Upper lobe of right lung (tissue), 1 donor: ENCODE measurements at regions not wholly inside any gene's neighbourhood (a gene's known extent, or its start where the extent isn't known, plus 50 kb on each side); places are given as distances from the start of the nearest gene placed in this dataset.
"Not testable (repeated sequence)": the region's sequence is repeated elsewhere in the genome, so short reads cannot be mapped to it uniquely, and the experiment has no call there.

ENCODE experiments used
- ATAC-seq: fragments of 200-7000 bp; cut with Tn5 transposase; one replicate; pipeline ENCODE4 v1.9.1; 2020; ENCODE audit warnings: mild to moderate bottlenecking, moderate library complexity
- DNase-seq: peaks from one replicate; pipeline ENCODE4 v3.0.0-alpha.2; 2020
- H3K27ac ChIP-seq: fragments of 200-600 bp; one replicate; pipeline ENCODE4 v1.8.0; 2022
- H3K27me3 ChIP-seq: fragments of 200-600 bp; one replicate; pipeline ENCODE4 v1.8.0; 2022; ENCODE audit warnings: mild to moderate bottlenecking
- H3K36me3 ChIP-seq: fragments of 200-600 bp; one replicate; pipeline ENCODE4 v1.8.0; 2022
- H3K4me1 ChIP-seq: fragments of 200-600 bp; one replicate; pipeline ENCODE4 v1.8.0; 2022
- H3K4me3 ChIP-seq: fragments of 200-600 bp; one replicate; pipeline ENCODE4 v1.8.0; 2022; ENCODE audit warnings: mild to moderate bottlenecking
- H3K9me3 ChIP-seq: fragments of 200-600 bp; one replicate; pipeline ENCODE4 v1.8.0; 2022
- intact Hi-C: fragments of 100-400 bp; cut with DNase I; formaldehyde crosslinking; loops from one replicate; pipeline ENCODE4 v1.11.0; 2022
- TF ChIP-seq, protein P1 (sequence below): fragments of 200-600 bp; IDR thresholded peaks from one replicate; pipeline ENCODE4 v1.8.0; 2022; ENCODE audit warnings: antibody characterized with exemption
- donor health status: DM: no; HTN: yes; CAD: no; lungs with severe emphysema.

DNA sequence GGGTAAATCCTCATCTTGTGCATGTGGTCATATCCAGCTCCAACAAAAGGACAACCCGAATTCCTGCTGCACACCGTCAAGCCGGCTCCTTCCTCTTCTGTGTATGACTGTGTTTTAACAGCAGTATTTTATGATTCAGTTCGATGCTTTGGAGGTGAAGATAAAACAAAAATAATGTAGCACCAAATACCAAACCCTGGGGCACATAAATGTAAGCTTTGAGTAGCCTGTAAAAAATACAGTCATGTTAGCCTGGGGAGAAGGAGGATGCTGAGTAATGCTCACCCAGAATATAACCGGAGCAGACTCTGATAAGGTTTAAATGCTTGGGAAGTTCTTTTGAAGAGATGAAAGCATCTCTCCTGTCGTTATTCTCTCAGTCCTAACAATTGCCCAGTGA is 225.0 kb downstream of the SUCLG1 start:
- intact Hi-C loops: no loop called here
- no peak overlapping the region for H3K4me3 ChIP-seq
- DNase-seq (no peak), ATAC-seq (no peak)
- no peaks in the 10 kb centered on the region for H3K9me3 ChIP-seq
- no peaks in the 10 kb centered on the region for H3K27me3 ChIP-seq
- H3K36me3 ChIP-seq: no peaks in the 10 kb centered on the region
- TF ChIP-seq, protein P1, sequence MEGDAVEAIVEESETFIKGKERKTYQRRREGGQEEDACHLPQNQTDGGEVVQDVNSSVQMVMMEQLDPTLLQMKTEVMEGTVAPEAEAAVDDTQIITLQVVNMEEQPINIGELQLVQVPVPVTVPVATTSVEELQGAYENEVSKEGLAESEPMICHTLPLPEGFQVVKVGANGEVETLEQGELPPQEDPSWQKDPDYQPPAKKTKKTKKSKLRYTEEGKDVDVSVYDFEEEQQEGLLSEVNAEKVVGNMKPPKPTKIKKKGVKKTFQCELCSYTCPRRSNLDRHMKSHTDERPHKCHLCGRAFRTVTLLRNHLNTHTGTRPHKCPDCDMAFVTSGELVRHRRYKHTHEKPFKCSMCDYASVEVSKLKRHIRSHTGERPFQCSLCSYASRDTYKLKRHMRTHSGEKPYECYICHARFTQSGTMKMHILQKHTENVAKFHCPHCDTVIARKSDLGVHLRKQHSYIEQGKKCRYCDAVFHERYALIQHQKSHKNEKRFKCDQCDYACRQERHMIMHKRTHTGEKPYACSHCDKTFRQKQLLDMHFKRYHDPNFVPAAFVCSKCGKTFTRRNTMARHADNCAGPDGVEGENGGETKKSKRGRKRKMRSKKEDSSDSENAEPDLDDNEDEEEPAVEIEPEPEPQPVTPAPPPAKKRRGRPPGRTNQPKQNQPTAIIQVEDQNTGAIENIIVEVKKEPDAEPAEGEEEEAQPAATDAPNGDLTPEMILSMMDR: no peak
- no peak overlapping the region for H3K27ac ChIP-seq
- no peaks in the 10 kb centered on the region for H3K4me1 ChIP-seq

DNA sequence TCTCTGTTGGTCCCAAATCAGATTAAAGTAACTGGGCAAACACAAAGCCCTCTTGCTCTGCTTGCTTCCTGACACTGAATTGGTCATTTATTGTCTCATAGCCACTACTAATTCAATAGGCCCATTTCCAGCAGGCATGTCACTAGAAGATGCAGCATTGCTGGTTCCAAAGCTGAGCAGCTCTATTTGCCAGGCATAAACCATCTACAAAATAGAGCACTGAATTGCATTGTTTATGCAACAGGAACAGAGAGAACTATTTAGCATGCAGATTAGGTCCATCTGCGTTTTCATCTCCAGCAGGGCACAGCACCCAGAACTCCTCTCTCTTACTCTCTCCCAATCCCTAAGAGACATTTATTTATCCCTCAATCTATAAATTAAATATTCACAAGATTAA is 227.6 kb downstream of the SUCLG1 start:
- Histone ChIP-seq H3K4me3 (no peak overlapping the region), H3K4me1 (no peaks in the 10 kb centered on the region), H3K9me3 (no peaks in the 10 kb centered on the region), H3K36me3 (no peaks in the 10 kb centered on the region), H3K27me3 (no peaks in the 10 kb centered on the region), H3K27ac (no peak overlapping the region)
- intact Hi-C loops: no loop called here
- no peak for DNase-seq
- TF ChIP-seq, protein P1: no peak
- ATAC-seq: no peak

DNA sequence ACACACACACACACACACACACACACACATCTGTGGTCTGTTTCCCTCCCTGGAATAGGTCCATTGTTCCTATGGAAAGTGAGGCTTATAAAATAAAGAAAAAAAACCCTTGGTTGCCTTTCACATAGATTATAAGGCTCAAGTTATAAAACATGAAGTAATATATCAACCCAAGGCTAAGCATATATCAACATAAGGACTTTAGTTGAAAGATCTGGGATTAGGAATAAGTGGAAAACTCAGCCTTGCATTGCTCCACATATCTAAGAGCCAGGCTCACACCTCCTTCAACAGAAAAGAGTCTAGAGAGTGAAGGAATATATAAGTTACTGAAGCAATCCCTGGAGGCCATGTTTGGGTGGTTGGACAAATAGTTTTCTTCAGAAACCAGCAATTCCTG is 235.0 kb downstream of the SUCLG1 start:
- intact Hi-C loops: no loop called here
- Histone ChIP-seq H3K27ac (no peak overlapping the region), H3K36me3 (no peaks in the 10 kb centered on the region), H3K9me3 (no peaks in the 10 kb centered on the region), H3K4me3 (no peak overlapping the region), H3K4me1 (no peaks in the 10 kb centered on the region), H3K27me3 (no peaks in the 10 kb centered on the region)
- ATAC-seq: no peak
- DNase-seq: no peak
- TF ChIP-seq, protein P1: no peak

DNA sequence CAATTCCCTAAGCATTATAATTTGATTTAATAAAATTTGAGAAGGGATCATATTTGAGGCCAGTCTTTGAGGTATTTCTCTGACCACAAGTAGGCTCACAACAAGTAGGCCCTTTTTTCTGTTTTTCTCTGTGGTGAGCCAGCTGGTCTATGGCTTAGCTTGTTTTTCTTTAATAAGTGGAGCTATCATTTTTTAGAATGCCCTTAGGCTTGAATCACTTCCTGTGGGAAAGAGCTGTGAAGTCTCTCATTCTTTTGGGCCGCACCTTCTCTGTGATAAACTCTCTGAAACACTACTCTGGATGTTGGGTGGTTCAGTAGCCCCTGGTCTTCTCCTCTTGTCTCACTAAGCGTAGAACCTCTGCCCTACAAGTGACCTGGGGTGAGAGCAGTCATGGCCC is 235.9 kb downstream of the SUCLG1 start:
- Histone ChIP-seq H3K4me1 (no peaks in the 10 kb centered on the region), H3K27ac (no peak overlapping the region), H3K9me3 (no peaks in the 10 kb centered on the region), H3K4me3 (no peak overlapping the region), H3K27me3 (no peaks in the 10 kb centered on the region), H3K36me3 (no peaks in the 10 kb centered on the region)
- TF ChIP-seq, protein P1: no peak
- ATAC-seq (no peak), DNase-seq (no peak)
- intact Hi-C loops: no loop called here

DNA sequence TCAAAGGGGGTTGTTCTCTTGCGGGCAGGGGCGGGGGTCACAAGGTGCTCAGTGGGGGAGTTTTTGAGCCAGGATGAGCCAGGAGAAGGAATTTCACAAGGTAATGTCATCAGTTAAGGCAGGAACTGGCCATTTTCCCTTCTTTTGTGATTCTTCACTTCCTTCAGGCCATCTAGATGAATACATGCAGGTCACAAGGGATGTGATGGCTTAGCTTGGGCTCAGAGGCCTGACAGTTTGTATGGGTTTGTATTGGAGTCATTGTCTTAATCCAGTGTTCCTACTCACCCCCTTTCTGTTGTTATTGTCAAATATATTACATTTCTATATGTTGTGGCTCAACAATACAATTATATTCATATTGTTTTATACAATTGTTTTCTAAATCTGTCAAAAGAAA is 238.0 kb downstream of the SUCLG1 start:
- H3K36me3 ChIP-seq, DNase-seq, intact Hi-C loops: not testable (repeated sequence)

DNA sequence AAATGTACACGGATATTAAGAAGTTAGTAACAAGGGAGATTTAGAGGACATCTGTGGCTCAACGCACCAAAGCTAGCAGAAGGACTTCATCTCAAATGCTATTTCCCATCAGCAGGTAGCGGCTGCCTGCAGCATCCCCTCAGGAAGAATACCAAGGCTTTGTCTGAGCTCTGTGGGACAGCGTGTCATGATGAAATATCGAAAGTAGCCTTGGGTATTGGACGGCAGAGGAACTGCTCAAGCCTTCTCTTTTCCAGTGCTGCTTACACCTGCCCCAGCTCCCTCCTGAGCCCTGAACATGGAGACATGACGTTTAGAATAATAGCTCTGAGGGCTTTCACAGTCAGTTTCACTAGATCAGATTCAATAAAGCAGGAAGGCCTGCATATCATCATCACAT is 241.6 kb downstream of the SUCLG1 start:
- no peaks in the 10 kb centered on the region for H3K36me3 ChIP-seq
- H3K9me3 ChIP-seq: no peaks in the 10 kb centered on the region
- DNase-seq: no peak
- H3K4me1 ChIP-seq: no peaks in the 10 kb centered on the region
- no peaks in the 10 kb centered on the region for H3K27me3 ChIP-seq
- H3K27ac ChIP-seq: no peak overlapping the region
- ATAC-seq: no peak
- intact Hi-C loops: no loop called here
- TF ChIP-seq, protein P1: no peak
- H3K4me3 ChIP-seq: no peak overlapping the region

More for the DNA sequence above, 238.0 kb downstream of the SUCLG1 start:
- not testable (repeated sequence) for H3K27me3 ChIP-seq, H3K9me3 ChIP-seq, H3K27ac ChIP-seq, H3K4me3 ChIP-seq, H3K4me1 ChIP-seq, ATAC-seq
